Activated naive CD4-positive, alpha-beta T cell treated with anti-CD3 and anti-CD28 coated beads, Interleukin-2, amount 50 U/mL, for 72 hours (primary cell): ENCODE measurements at regions not wholly inside any gene's neighbourhood (a gene's known extent, or its start where the extent isn't known, plus 50 kb on each side); places are given as distances from the start of the nearest gene placed in this dataset.

Experiments used
- ATAC-seq, 2 donors: fragments of 150-1000 bp; cut with Tn5 transposase; 2 replicates each; pipeline ENCODE4 v1.10.0; 2021; ENCODE audit warnings: mild to moderate bottlenecking in 2 of 2, moderate library complexity in 2 of 2
- DNase-seq, 2 donors: peaks; one replicate each; pipeline ENCODE4 v3.0.0; 2021 to 2022; ENCODE audit warnings: low spot score in 2 of 2
- H3K27ac Mint-ChIP-seq, 2 donors: one replicate each; pipeline ENCODE4 v1.8.0; 2022; ENCODE audit warnings: mild to moderate bottlenecking in 2 of 2, mixed read lengths in 2 of 2
- H3K36me3 Mint-ChIP-seq, 2 donors: one replicate each; pipeline ENCODE4 v1.8.0; 2022; ENCODE audit warnings: mixed read lengths in 2 of 2
- H3K9me3 Mint-ChIP-seq, 2 donors: one replicate each; pipeline ENCODE4 v1.8.0; 2022; ENCODE audit warnings: mixed read lengths in 2 of 2

- ATAC-seq (no peak), DNase-seq (no peak)
- no peaks in the 10 kb centered on the region for H3K36me3 Mint-ChIP-seq
- H3K27ac Mint-ChIP-seq = no peak overlapping the region
- no peaks in the 10 kb centered on the region for H3K9me3 Mint-ChIP-seq
Observed at GRCh38 chr10:33422471-33423153, 88.1 kb upstream of the NRP1 start.

- H3K36me3 Mint-ChIP-seq = no peaks in the 10 kb centered on the region
- ATAC-seq = no peak
- H3K27ac Mint-ChIP-seq = no peak overlapping the region
Observed at GRCh38 chr10:33421789-33422462, 87.5 kb upstream of the NRP1 start.

GRCh38 chr10:33419311-33419710, 84.8 kb upstream of the NRP1 start:
- H3K36me3 Mint-ChIP-seq = no peaks in the 10 kb centered on the region
- no peaks in the 10 kb centered on the region for H3K9me3 Mint-ChIP-seq
- DNase-seq (no peak), ATAC-seq (no peak)
- no peak overlapping the region for H3K27ac Mint-ChIP-seq

More at GRCh38 chr10:33421789-33422462, 87.5 kb upstream of the NRP1 start:
- no peak for DNase-seq
- H3K9me3 Mint-ChIP-seq = no peaks in the 10 kb centered on the region

GRCh38 chr10:33418301-33418700, 83.8 kb upstream of the NRP1 start:
- H3K9me3 Mint-ChIP-seq = no peaks in the 10 kb centered on the region
- no peak for ATAC-seq
- DNase-seq = no peak
- H3K36me3 Mint-ChIP-seq = no peaks in the 10 kb centered on the region
- no peak overlapping the region for H3K27ac Mint-ChIP-seq

- Mint-ChIP-seq H3K27ac (no peak overlapping the region), H3K36me3 (no peaks in the 10 kb centered on the region), H3K9me3 (no peaks in the 10 kb centered on the region)
- DNase-seq (no peak), ATAC-seq (no peak)
Observed at GRCh38 chr10:33416691-33417090, 82.2 kb upstream of the NRP1 start.

GRCh38 chr10:33416209-33416608, 81.7 kb upstream of the NRP1 start:
- peak; percentile 78 to 99 for ATAC-seq
- Mint-ChIP-seq H3K27ac (no peak overlapping the region), H3K9me3 (no peaks in the 10 kb centered on the region), H3K36me3 (no peaks in the 10 kb centered on the region)
- peak in 1 of 2 donors; percentile 2 for DNase-seq

GRCh38 chr10:33414841-33415240, 80.4 kb upstream of the NRP1 start:
- no peaks in the 10 kb centered on the region for H3K9me3 Mint-ChIP-seq
- ATAC-seq (no peak), DNase-seq (no peak)
- H3K27ac Mint-ChIP-seq = no peak overlapping the region
- H3K36me3 Mint-ChIP-seq = no peaks in the 10 kb centered on the region

GRCh38 chr10:33412653-33413361, 78.3 kb upstream of the NRP1 start:
- DNase-seq (no peak), ATAC-seq (peak in 1 of 2 donors; percentile 36)
- Mint-ChIP-seq H3K36me3 (no peaks in the 10 kb centered on the region), H3K9me3 (no peaks in the 10 kb centered on the region), H3K27ac (no peak overlapping the region)

- H3K9me3 Mint-ChIP-seq = no peaks in the 10 kb centered on the region
- H3K36me3 Mint-ChIP-seq = no peaks in the 10 kb centered on the region
- ATAC-seq = no peak
- no peak overlapping the region for H3K27ac Mint-ChIP-seq
- DNase-seq = no peak
Observed at GRCh38 chr10:33412241-33412640, 77.8 kb upstream of the NRP1 start.

GRCh38 chr10:33410860-33411234, 76.4 kb upstream of the NRP1 start:
- peaks cover 4 to 5% of the 10 kb centered on the region in 2 donors for H3K9me3 Mint-ChIP-seq
- H3K36me3 Mint-ChIP-seq = peaks cover 0 to 5% of the 10 kb centered on the region in 2 donors
- H3K27ac Mint-ChIP-seq = no peak overlapping the region
- DNase-seq (no peak), ATAC-seq (no peak)

- peaks cover 4 to 5% of the 10 kb centered on the region in 2 donors for H3K9me3 Mint-ChIP-seq
- H3K36me3 Mint-ChIP-seq = peaks cover 0 to 5% of the 10 kb centered on the region in 2 donors
- DNase-seq = no peak
- no peak for ATAC-seq
- no peak overlapping the region for H3K27ac Mint-ChIP-seq
Observed at GRCh38 chr10:33410096-33410859, 75.8 kb upstream of the NRP1 start.

- DNase-seq (no peak), ATAC-seq (peak; percentile 26 to 53)
- Mint-ChIP-seq H3K27ac (no peak overlapping the region), H3K36me3 (peaks cover 0 to 5% of the 10 kb centered on the region in 2 donors), H3K9me3 (peaks cover 4 to 5% of the 10 kb centered on the region in 2 donors)
Observed at GRCh38 chr10:33406596-33406995, 72.1 kb upstream of the NRP1 start.

- no peak overlapping the region for H3K27ac Mint-ChIP-seq
- no peak for DNase-seq
- no peak for ATAC-seq
- peaks cover 4 to 10% of the 10 kb centered on the region in 2 donors for H3K9me3 Mint-ChIP-seq
- peaks cover 7% of the 10 kb centered on the region in 2 donors for H3K36me3 Mint-ChIP-seq
Observed at GRCh38 chr10:33402220-33403073, 68.0 kb upstream of the NRP1 start.

- peaks cover 6 to 14% of the 10 kb centered on the region in 2 donors for H3K36me3 Mint-ChIP-seq
- H3K9me3 Mint-ChIP-seq = peaks cover 7 to 8% of the 10 kb centered on the region in 2 donors
- no peak overlapping the region for H3K27ac Mint-ChIP-seq
- DNase-seq (no peak), ATAC-seq (no peak)
Observed at GRCh38 chr10:33401300-33401699, 66.8 kb upstream of the NRP1 start.

- ATAC-seq = no peak
- no peak overlapping the region for H3K27ac Mint-ChIP-seq
Observed at GRCh38 chr10:33398796-33399195, 64.3 kb upstream of the NRP1 start.

GRCh38 chr10:33396938-33397337, 62.5 kb upstream of the NRP1 start:
- no peak for ATAC-seq
- Mint-ChIP-seq H3K36me3 (peaks cover 6 to 14% of the 10 kb centered on the region in 2 donors), H3K27ac (no peak overlapping the region), H3K9me3 (peaks cover 7 to 8% of the 10 kb centered on the region in 2 donors)
- no peak for DNase-seq

More at GRCh38 chr10:33398796-33399195, 64.3 kb upstream of the NRP1 start:
- DNase-seq = no peak
- Mint-ChIP-seq H3K9me3 (peaks cover 7 to 8% of the 10 kb centered on the region in 2 donors), H3K36me3 (peaks cover 6 to 14% of the 10 kb centered on the region in 2 donors)
